Keratinocyte (primary cell): ENCODE measurements at regions not wholly inside any gene's neighbourhood (a gene's known extent, or its start where the extent isn't known, plus 50 kb on each side); places are given as distances from the start of the nearest gene placed in this dataset.

Experiments
- DNase-seq: peaks from one replicate; pipeline ENCODE4 v3.0.0-alpha.2; 2011; ENCODE audit warnings: low read depth, missing footprints, low spot score
- FAIRE-seq: peaks from 2 replicates; lab custom pipeline; 2011; peaks lifted over from hg19 to GRCh38; lab: Jason Lieb, UNC
- H2AFZ ChIP-seq: 2 replicates; pipeline ENCODE4 v1.6.0; 2012; ENCODE audit warnings: low read length, control low read depth, inconsistent platforms; ENCODE audit not compliant: control insufficient read depth
- H3K27ac ChIP-seq: 2 replicates; pipeline ENCODE4 v1.5.1; 2011; ENCODE audit warnings: low read length; ENCODE audit not compliant: control insufficient read depth, insufficient read depth
- H3K27me3 ChIP-seq: 3 replicates; pipeline ENCODE4 v1.6.0; 2011; ENCODE audit warnings: low read length; ENCODE audit not compliant: control insufficient read depth, insufficient read depth; ENCODE audit errors: extremely low read depth
- H3K36me3 ChIP-seq, 2 experiments: 2 replicates in 1 of 2; 3 replicates in 1 of 2; pipeline ENCODE4 v1.5.1; 2011; ENCODE audit warnings: low read length in 2 of 2, mild to moderate bottlenecking in 1 of 2; ENCODE audit not compliant: control insufficient read depth in 2 of 2, insufficient read depth in 2 of 2; ENCODE audit errors: extremely low read depth in 1 of 2
- H3K4me1 ChIP-seq: 3 replicates; pipeline ENCODE4 v1.5.1; 2011; ENCODE audit warnings: low read length; ENCODE audit not compliant: control insufficient read depth, insufficient read depth; ENCODE audit errors: extremely low read depth
- H3K4me2 ChIP-seq: 3 replicates; pipeline ENCODE4 v1.6.0; 2011; ENCODE audit warnings: low read depth, low read length; ENCODE audit not compliant: control insufficient read depth, insufficient read depth; ENCODE audit errors: extremely low read depth
- H3K4me3 ChIP-seq, 3 experiments: fragments of 200-600 bp in 1 of 3; sonication (generic) in 1 of 3; 2 replicates in 2 of 3; 3 replicates in 1 of 3; pipeline ENCODE4 v1.5.1; 2011 to 2016; ENCODE audit warnings: low read length in 3 of 3, mild to moderate bottlenecking in 3 of 3, control low read depth in 2 of 3, inconsistent platforms in 1 of 3, low read depth in 1 of 3, mixed read lengths in 1 of 3, mixed run types in 1 of 3, moderate library complexity in 1 of 3; ENCODE audit not compliant: control insufficient read depth in 2 of 3, insufficient read depth in 2 of 3; ENCODE audit errors: extremely low read depth in 1 of 3
- H3K79me2 ChIP-seq: 2 replicates; pipeline ENCODE4 v1.6.0; 2012; ENCODE audit warnings: low read length; ENCODE audit not compliant: control insufficient read depth, insufficient read depth
- H3K9ac ChIP-seq: 3 replicates; pipeline ENCODE4 v1.6.0; 2011; ENCODE audit warnings: low read length; ENCODE audit not compliant: control insufficient read depth, insufficient read depth; ENCODE audit errors: extremely low read depth
- H3K9me1 ChIP-seq: 3 replicates; pipeline ENCODE4 v1.6.0; 2011; ENCODE audit warnings: low read length; ENCODE audit not compliant: control insufficient read depth, insufficient read depth; ENCODE audit errors: extremely low read depth
- H3K9me3 ChIP-seq: 2 replicates; pipeline ENCODE4 v1.5.1; 2012; ENCODE audit warnings: low read depth, low read length; ENCODE audit not compliant: control insufficient read depth
- H4K20me1 ChIP-seq: 3 replicates; pipeline ENCODE4 v1.6.0; 2011; ENCODE audit warnings: low read length; ENCODE audit not compliant: control insufficient read depth, insufficient read depth; ENCODE audit errors: extremely low read depth
- CTCF ChIP-seq, 3 experiments: IDR thresholded peaks in 1 of 3; conservative IDR thresholded peaks in 1 of 3; optimal IDR thresholded peaks in 1 of 3; 2 replicates in 2 of 3; 3 replicates in 1 of 3; pipeline versions ENCODE3 to v1.5.1; 2011; ENCODE audit warnings: low read length in 3 of 3, mild to moderate bottlenecking in 3 of 3, moderate library complexity in 2 of 3, control low read depth in 1 of 3, inconsistent platforms in 1 of 3; ENCODE audit not compliant: insufficient read depth in 2 of 3; ENCODE audit errors: extremely low read depth in 1 of 3
- EZH2 ChIP-seq: IDR thresholded peaks from one replicate; pipeline ENCODE4 v1.6.1; 2012; ENCODE audit warnings: inconsistent platforms, mild to moderate bottlenecking, low read length, moderate library complexity
- dilution Hi-C: fragments of 300-500 bp; cut with MboI; formaldehyde crosslinking; loops from one replicate; pipeline ENCODE4 v1.7.0; 2020; ENCODE audit warnings: low sequenced_read_pairs; ENCODE audit not compliant: extremely low pct_ligation_motif_present

- no peak for FAIRE-seq
- Histone ChIP-seq H3K79me2 (no peaks in the 10 kb centered on the region), H3K9me3 (no peaks in the 10 kb centered on the region), H3K4me1 (no peaks in the 10 kb centered on the region), H3K36me3 (no peaks in the 10 kb centered on the region), H3K27me3 (no peaks in the 10 kb centered on the region), H3K9ac (no peak overlapping the region), H3K9me1 (no peaks in the 10 kb centered on the region), H2AFZ (no peak overlapping the region), H4K20me1 (no peaks in the 10 kb centered on the region), H3K4me2 (no peak overlapping the region), H3K4me3 (no peak overlapping the region), H3K27ac (no peak overlapping the region)
- DNase-seq = no peak
- dilution Hi-C loops = no loop called here
- no peak for TF ChIP-seq EZH2
- no peak for TF ChIP-seq CTCF (optimal IDR thresholded peaks at IDR 0.05 in 1 of 3, IDR thresholded peaks at IDR 0.05 in 1 of 3, conservative IDR thresholded peaks at IDR 0.05 in 1 of 3; ENCODE audit: extremely low read depth in 1 of 3, insufficient read depth in 2 of 3, low read length in 3 of 3)
Measured at GRCh38 chr11:92168936-92169335, 55.7 kb upstream of the FAT3 start.

- Histone ChIP-seq H3K79me2 (no peaks in the 10 kb centered on the region), H3K9ac (no peak overlapping the region), H3K27ac (no peak overlapping the region), H3K27me3 (no peaks in the 10 kb centered on the region), H3K4me2 (no peak overlapping the region), H3K9me3 (no peaks in the 10 kb centered on the region), H3K9me1 (no peaks in the 10 kb centered on the region), H3K36me3 (no peaks in the 10 kb centered on the region), H3K4me3 (no peak overlapping the region), H2AFZ (no peak overlapping the region), H3K4me1 (no peaks in the 10 kb centered on the region), H4K20me1 (no peaks in the 10 kb centered on the region)
- no peak for FAIRE-seq
- no peak for DNase-seq
- no peak for TF ChIP-seq CTCF (optimal IDR thresholded peaks at IDR 0.05 in 1 of 3, IDR thresholded peaks at IDR 0.05 in 1 of 3, conservative IDR thresholded peaks at IDR 0.05 in 1 of 3; ENCODE audit: extremely low read depth in 1 of 3, insufficient read depth in 2 of 3, low read length in 3 of 3)
- no peak for TF ChIP-seq EZH2
- dilution Hi-C loops = no loop called here
Measured at GRCh38 chr11:92167571-92167970, 57.0 kb upstream of the FAT3 start.
